SK-N-MC (cell line): ENCODE measurements at regions not wholly inside any gene's neighbourhood (a gene's known extent, or its start where the extent isn't known, plus 50 kb on each side); places are given as distances from the start of the nearest gene placed in this dataset.

Source experiments
- EZH2 ChIP-seq: fragments of 200-600 bp; sonication (generic); IDR thresholded peaks from one replicate; pipeline ENCODE4 v1.6.1; 2017; ENCODE audit warnings: antibody characterized with exemption
- POLR2AphosphoS5 ChIP-seq: IDR thresholded peaks from 2 replicates; pipeline ENCODE4 v1.6.1; 2012; ENCODE audit warnings: mild to moderate bottlenecking, low read depth, low read length, borderline replicate concordance

DNA sequence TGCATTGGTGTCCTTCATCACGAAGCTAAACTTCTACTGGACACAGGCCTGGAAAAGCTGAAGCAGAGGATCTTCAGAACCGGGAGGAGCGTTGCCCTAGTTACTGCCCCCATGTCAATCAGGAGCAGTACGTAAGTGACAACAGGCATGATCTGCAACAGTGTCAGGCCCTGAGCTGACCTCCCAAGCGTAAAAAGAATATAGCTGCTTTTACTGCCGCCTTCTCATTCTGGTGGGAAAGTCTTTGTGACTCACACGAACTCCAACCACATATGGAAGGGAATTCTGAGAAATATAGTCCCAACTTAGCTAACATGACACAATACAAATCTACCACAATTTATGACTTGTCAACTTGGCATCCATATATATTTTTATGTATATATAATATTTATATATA lies 1007.7 kb upstream of the CDH2 start:
- TF ChIP-seq EZH2 (no peak), POLR2AphosphoS5 (no peak)
